Panc1 (cell line): ENCODE measurements at regions not wholly inside any gene's neighbourhood (a gene's known extent, or its start where the extent isn't known, plus 50 kb on each side); places are given as distances from the start of the nearest gene placed in this dataset.

ENCODE experiments used
- ATAC-seq: fragments of 200-7000 bp; cut with Tn5 transposase; 2 replicates; pipeline ENCODE4 v1.9.1; 2020; ENCODE audit warnings: mild to moderate bottlenecking, moderate library complexity
- BruUV-seq: library from RNA; stranded (reverse); fragments of 400-500 nt; replicated peaks from 2 replicates; lab custom pipeline; 2021; lab: Mats Ljungman, UMichigan
- CTCF ChIA-PET: fragments of 300-600 bp; sonication (Branson Sonifier 250); formaldehyde crosslinking; loops from one replicate; lab custom pipeline; 2022; ENCODE audit warnings: antibody characterized with exemption; lab: Charles Lee
- POLR2A ChIA-PET: fragments of 300-600 bp; sonication (Branson Sonifier 250); formaldehyde crosslinking; loops from one replicate; lab custom pipeline; 2022; ENCODE audit warnings: antibody characterized with exemption; lab: Charles Lee
- DNase-seq: peaks from one replicate; pipeline ENCODE4 v3.0.0-alpha.2; 2010; ENCODE audit warnings: low read depth, low spot score
- H3K27ac ChIP-seq: 2 replicates; pipeline ENCODE4 v1.5.1; 2011; ENCODE audit warnings: mild to moderate bottlenecking, low read length, inconsistent platforms
- H3K27me3 ChIP-seq: fragments of 200-500 bp; sonication (Bioruptor generic); 2 replicates; pipeline ENCODE4 v1.6.0; 2014; ENCODE audit warnings: low read length, inconsistent platforms; ENCODE audit not compliant: control insufficient read depth, insufficient read depth
- H3K36me3 ChIP-seq: fragments of 200-500 bp; sonication (Bioruptor generic); 2 replicates; pipeline ENCODE4 v1.5.1; 2014; ENCODE audit warnings: inconsistent platforms, mild to moderate bottlenecking, low read length, moderate library complexity; ENCODE audit not compliant: control insufficient read depth, insufficient read depth
- H3K4me1 ChIP-seq: 2 replicates; pipeline ENCODE4 v1.5.1; 2011; ENCODE audit warnings: inconsistent platforms, mild to moderate bottlenecking, low read length, moderate library complexity; ENCODE audit not compliant: control insufficient read depth, insufficient read depth
- H3K4me3 ChIP-seq, 2 experiments: 2 replicates each; pipeline ENCODE4 v1.5.1; 2011 to 2012; ENCODE audit warnings: low read depth in 2 of 2, low read length in 2 of 2, mild to moderate bottlenecking in 2 of 2, inconsistent platforms in 1 of 2, moderate library complexity in 1 of 2
- H3K9me3 ChIP-seq: fragments of 200-500 bp; sonication (Bioruptor generic); 2 replicates; pipeline ENCODE4 v1.5.1; 2014; ENCODE audit warnings: low read depth, mild to moderate bottlenecking, inconsistent platforms, low read length, moderate library complexity; ENCODE audit not compliant: control insufficient read depth, insufficient read depth
- CTCF ChIP-seq: fragments of 450-650 bp; IDR thresholded peaks from 2 replicates; pipeline ENCODE4 v1.5.1; 2017; ENCODE audit warnings: mild to moderate bottlenecking
- POLR2AphosphoS5 ChIP-seq: IDR thresholded peaks from 2 replicates; pipeline ENCODE4 v1.6.1; 2012; ENCODE audit warnings: mild to moderate bottlenecking, low read depth, low read length, moderate library complexity
- REST ChIP-seq, 2 experiments: IDR thresholded peaks; 2 replicates each; pipeline ENCODE4 v1.6.1; 2011 to 2012; ENCODE audit warnings: low read depth in 2 of 2, control low read depth in 1 of 2, low read length in 1 of 2, mild to moderate bottlenecking in 1 of 2, moderate library complexity in 1 of 2; ENCODE audit not compliant: insufficient read depth in 1 of 2
- SIN3A ChIP-seq: IDR thresholded peaks from 2 replicates; pipeline ENCODE4 v1.6.1; 2012; ENCODE audit warnings: low read depth, mild to moderate bottlenecking, low read length, moderate library complexity, borderline replicate concordance; ENCODE audit not compliant: insufficient read depth
- TCF7L2 ChIP-seq: IDR thresholded peaks from 2 replicates; pipeline ENCODE4 v1.6.1; 2011; ENCODE audit warnings: mild to moderate bottlenecking, low read depth, low read length, inconsistent platforms
- in situ Hi-C: cut with HindIII; loops from 2 replicates; pipeline ENCODE4 v1.10.0; 2016; ENCODE audit warnings: low sequenced_read_pairs, low pct_unique_long_range_greater_than_20kb
- intact Hi-C: fragments of 100-400 bp; cut with micrococcal nuclease; formaldehyde crosslinking; loops from one replicate; pipeline ENCODE4 v1.10.0; 2022; ENCODE audit not compliant: unreplicated experiment

GRCh38 chr13:60756306-60756705 is 359.3 kb downstream of the TDRD3 start:
- Histone ChIP-seq H3K4me1 (no peaks in the 10 kb centered on the region), H3K4me3 (no peak overlapping the region), H3K27ac (no peak overlapping the region), H3K27me3 (no peaks in the 10 kb centered on the region), H3K9me3 (no peaks in the 10 kb centered on the region), H3K36me3 (no peaks in the 10 kb centered on the region)
- in situ Hi-C loops (no loop called here), intact Hi-C loops (no loop called here)
- ChIA-PET CTCF (no interaction called here), POLR2A (no interaction called here)
- BruUV-seq = no TSS peak
- no peak for TF ChIP-seq SIN3A
- no peak for TF ChIP-seq REST (IDR thresholded peaks at IDR 0.05; ENCODE audit: insufficient read depth in 1 of 2, low read depth in 2 of 2, low read length in 1 of 2)
- TF ChIP-seq CTCF = no peak
- TF ChIP-seq TCF7L2 = no peak
- TF ChIP-seq POLR2AphosphoS5 = no peak
- no peak for ATAC-seq
- no peak for DNase-seq

GRCh38 chr13:60755380-60756163 is 358.6 kb downstream of the TDRD3 start:
- Histone ChIP-seq H3K27me3 (no peaks in the 10 kb centered on the region), H3K36me3 (no peaks in the 10 kb centered on the region), H3K4me1 (no peaks in the 10 kb centered on the region), H3K4me3 (no peak overlapping the region), H3K27ac (no peak overlapping the region), H3K9me3 (no peaks in the 10 kb centered on the region)
- ChIA-PET POLR2A (no interaction called here), CTCF (no interaction called here)
- in situ Hi-C loops = no loop called here
- BruUV-seq = no TSS peak
- TF ChIP-seq SIN3A (no peak), REST (IDR thresholded peaks at IDR 0.05; ENCODE audit: insufficient read depth in 1 of 2, low read depth in 2 of 2, low read length in 1 of 2) (no peak), TCF7L2 (no peak), CTCF (no peak; the same call in 1 of the 2 replicates), POLR2AphosphoS5 (no peak)
- intact Hi-C loops = no loop called here
- ATAC-seq (no peak), DNase-seq (no peak)
